ENCODE measurements at regions not wholly inside any gene's neighbourhood (a gene's known extent, or its start where the extent isn't known, plus 50 kb on each side); places are given as distances from the start of the nearest gene placed in this dataset.
"Not testable (repeated sequence)": the region's sequence is repeated elsewhere in the genome, so short reads cannot be mapped to it uniquely, and the experiment has no call there.

GRCh38 chr6:84866715-84867114, 102.3 kb upstream of the TBX18 start:
- Histone ChIP-seq H3K27ac (no peak overlapping the region), H3K27me3 (no peaks in the 10 kb centered on the region), H3K4me1 (no peaks in the 10 kb centered on the region), H3K4me3 (no peak overlapping the region), H3K36me3 (no peaks in the 10 kb centered on the region), H3K9me3 (no peaks in the 10 kb centered on the region)
- no peak for DNase-seq
- 15 to 45% methylated on average over 1 of the region's 1 CpG for WGBS, 2 donors
- intact Hi-C loops (cut with DNase I) = no loop called here
- no peak for TF ChIP-seq EP300 (IDR thresholded peaks at IDR 0.05)
- TF ChIP-seq CTCF (IDR thresholded peaks at IDR 0.05) = no peak
- TF ChIP-seq POLR2A (IDR thresholded peaks at IDR 0.05) = no peak
- no peak for TF ChIP-seq POLR2AphosphoS5 (IDR thresholded peaks at IDR 0.05)

- 97 to 100% methylated on average over 1 of the region's 1 CpG for WGBS, 2 donors
- intact Hi-C loops (cut with DNase I); H3K4me1 ChIP-seq; H3K4me3 ChIP-seq; DNase-seq; H3K9me3 ChIP-seq; H3K27ac ChIP-seq; H3K36me3 ChIP-seq; H3K27me3 ChIP-seq: not testable (repeated sequence)
Observed at GRCh38 chr6:84865372-84865771, 101.0 kb upstream of the TBX18 start.

GRCh38 chr6:84862843-84863242, 98.4 kb upstream of the TBX18 start:
- H3K36me3 ChIP-seq = no peaks in the 10 kb centered on the region
- no peak overlapping the region for H3K4me3 ChIP-seq
- 41 to 67% methylated on average over 1 of the region's 1 CpG for whole genome bisulfite sequencing, 2 donors
- H3K9me3 ChIP-seq = no peaks in the 10 kb centered on the region
- no peaks in the 10 kb centered on the region for H3K27me3 ChIP-seq
- no peaks in the 10 kb centered on the region for H3K4me1 ChIP-seq
- TF ChIP-seq POLR2AphosphoS5 (IDR thresholded peaks at IDR 0.05) (no peak), CTCF (IDR thresholded peaks at IDR 0.05) (no peak), POLR2A (IDR thresholded peaks at IDR 0.05) (no peak), EP300 (IDR thresholded peaks at IDR 0.05) (no peak)
- intact Hi-C loops (cut with DNase I) = no loop called here
- H3K27ac ChIP-seq = no peak overlapping the region
- no peak for DNase-seq

- Histone ChIP-seq H3K36me3 (no peaks in the 10 kb centered on the region), H3K9me3 (no peaks in the 10 kb centered on the region), H3K27me3 (no peaks in the 10 kb centered on the region), H3K27ac (no peak overlapping the region), H3K4me1 (no peaks in the 10 kb centered on the region), H3K4me3 (no peak overlapping the region)
- 83 to 84% methylated on average over 2 of the region's 2 CpGs for WGBS, 2 donors
- intact Hi-C loops (cut with DNase I) = no loop called here
- DNase-seq = no peak
- TF ChIP-seq POLR2A (IDR thresholded peaks at IDR 0.05) (no peak), EP300 (IDR thresholded peaks at IDR 0.05) (no peak), CTCF (IDR thresholded peaks at IDR 0.05) (no peak), POLR2AphosphoS5 (IDR thresholded peaks at IDR 0.05) (no peak)
Observed at GRCh38 chr6:84860920-84861319, 96.5 kb upstream of the TBX18 start.

- Histone ChIP-seq H3K4me1 (no peaks in the 10 kb centered on the region), H3K27me3 (no peaks in the 10 kb centered on the region), H3K36me3 (no peaks in the 10 kb centered on the region), H3K27ac (no peak overlapping the region), H3K9me3 (no peaks in the 10 kb centered on the region), H3K4me3 (no peak overlapping the region)
- intact Hi-C loops (cut with DNase I) = no loop called here
- no peak for DNase-seq
- WGBS, 2 donors = 79 to 82% methylated on average over 6 of the region's 6 CpGs
- TF ChIP-seq POLR2AphosphoS5 (IDR thresholded peaks at IDR 0.05) (no peak), POLR2A (IDR thresholded peaks at IDR 0.05) (no peak), EP300 (IDR thresholded peaks at IDR 0.05) (no peak), CTCF (IDR thresholded peaks at IDR 0.05) (no peak)
Observed at GRCh38 chr6:84860509-84860908, 96.1 kb upstream of the TBX18 start.

Measured in sigmoid colon (tissue), 6 donors.